ENCODE measurements at regions not wholly inside any gene's neighbourhood (a gene's known extent, or its start where the extent isn't known, plus 50 kb on each side); places are given as distances from the start of the nearest gene placed in this dataset.
"Not testable (repeated sequence)": the region's sequence is repeated elsewhere in the genome, so short reads cannot be mapped to it uniquely, and the experiment has no call there.

DNA sequence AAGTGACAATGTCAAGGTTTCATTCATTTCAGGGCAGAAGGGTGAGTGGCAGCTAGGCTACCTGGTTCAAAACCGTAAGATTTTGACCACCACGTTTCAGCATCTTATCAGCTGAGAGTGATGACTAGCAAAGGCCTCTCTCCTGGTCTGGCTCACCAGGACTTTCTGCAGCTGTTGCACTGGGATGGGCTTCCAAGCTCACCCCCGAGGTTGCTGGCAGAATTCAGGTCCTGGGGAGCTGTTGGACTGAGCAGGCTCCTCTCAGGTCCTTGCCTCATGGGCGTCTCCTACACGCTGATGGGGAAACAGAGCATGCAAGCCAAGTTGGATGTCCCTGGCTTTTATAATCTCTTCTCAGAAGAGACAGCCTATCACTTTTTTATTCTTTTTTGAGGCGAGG is 88.8 kb upstream of the RNU6-1 start:
- Histone ChIP-seq H3K27me3 (no peaks in the 10 kb centered on the region), H3K36me3 (no peaks in the 10 kb centered on the region), H3K9me3 (no peaks in the 10 kb centered on the region), H3K4me3 (no peak overlapping the region), H3K4me1 (peaks cover 0 to 22% (median 6%) of the 10 kb centered on the region in 3 donors), H3K27ac (peak overlapping the region in 1 of 4 donors; percentile 38)
- TF ChIP-seq, protein P1, sequence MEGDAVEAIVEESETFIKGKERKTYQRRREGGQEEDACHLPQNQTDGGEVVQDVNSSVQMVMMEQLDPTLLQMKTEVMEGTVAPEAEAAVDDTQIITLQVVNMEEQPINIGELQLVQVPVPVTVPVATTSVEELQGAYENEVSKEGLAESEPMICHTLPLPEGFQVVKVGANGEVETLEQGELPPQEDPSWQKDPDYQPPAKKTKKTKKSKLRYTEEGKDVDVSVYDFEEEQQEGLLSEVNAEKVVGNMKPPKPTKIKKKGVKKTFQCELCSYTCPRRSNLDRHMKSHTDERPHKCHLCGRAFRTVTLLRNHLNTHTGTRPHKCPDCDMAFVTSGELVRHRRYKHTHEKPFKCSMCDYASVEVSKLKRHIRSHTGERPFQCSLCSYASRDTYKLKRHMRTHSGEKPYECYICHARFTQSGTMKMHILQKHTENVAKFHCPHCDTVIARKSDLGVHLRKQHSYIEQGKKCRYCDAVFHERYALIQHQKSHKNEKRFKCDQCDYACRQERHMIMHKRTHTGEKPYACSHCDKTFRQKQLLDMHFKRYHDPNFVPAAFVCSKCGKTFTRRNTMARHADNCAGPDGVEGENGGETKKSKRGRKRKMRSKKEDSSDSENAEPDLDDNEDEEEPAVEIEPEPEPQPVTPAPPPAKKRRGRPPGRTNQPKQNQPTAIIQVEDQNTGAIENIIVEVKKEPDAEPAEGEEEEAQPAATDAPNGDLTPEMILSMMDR (IDR thresholded peaks at IDR 0.05), result no peak
- TF ChIP-seq POLR2A (IDR thresholded peaks at IDR 0.05), result no peak
- WGBS, 2 donors, result 72 to 78% methylated on average over 4 to 5 of the region's 6 CpGs
- intact Hi-C loops (cut with DNase I), result no loop called here
- DNase-seq, result no peak

DNA sequence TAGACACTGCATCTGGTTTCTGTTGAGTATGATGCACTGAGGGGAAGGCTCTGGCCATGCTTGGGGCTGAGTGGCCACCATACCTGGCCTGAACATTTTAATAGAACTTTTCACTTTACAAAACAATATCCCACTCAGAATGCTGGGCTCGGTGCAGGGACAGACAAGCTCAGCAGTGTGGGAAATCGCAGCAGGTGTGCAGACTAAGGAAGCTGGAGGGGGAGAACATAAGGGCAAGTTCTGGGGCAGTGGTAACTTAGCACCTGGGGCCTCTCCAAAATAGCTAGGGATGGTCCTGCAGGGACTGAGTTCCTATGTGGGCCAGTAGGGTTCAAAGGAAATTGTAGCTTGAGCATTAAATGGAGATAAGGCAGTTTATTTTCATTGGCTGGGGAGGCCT is 90.9 kb upstream of the RNU6-1 start:
- Histone ChIP-seq H3K4me3 (no peak overlapping the region), H3K4me1 (peaks cover 0 to 15% (median 6%) of the 10 kb centered on the region in 3 donors), H3K36me3 (no peaks in the 10 kb centered on the region), H3K27me3 (no peaks in the 10 kb centered on the region), H3K27ac (no peak overlapping the region), H3K9me3 (no peaks in the 10 kb centered on the region)
- no peak for DNase-seq
- intact Hi-C loops (cut with DNase I), result no loop called here
- no peak for TF ChIP-seq POLR2A (IDR thresholded peaks at IDR 0.05)
- TF ChIP-seq, protein P1 (IDR thresholded peaks at IDR 0.05), result no peak
- WGBS, 2 donors, result 75 to 91% methylated on average over 2 of the region's 2 CpGs

DNA sequence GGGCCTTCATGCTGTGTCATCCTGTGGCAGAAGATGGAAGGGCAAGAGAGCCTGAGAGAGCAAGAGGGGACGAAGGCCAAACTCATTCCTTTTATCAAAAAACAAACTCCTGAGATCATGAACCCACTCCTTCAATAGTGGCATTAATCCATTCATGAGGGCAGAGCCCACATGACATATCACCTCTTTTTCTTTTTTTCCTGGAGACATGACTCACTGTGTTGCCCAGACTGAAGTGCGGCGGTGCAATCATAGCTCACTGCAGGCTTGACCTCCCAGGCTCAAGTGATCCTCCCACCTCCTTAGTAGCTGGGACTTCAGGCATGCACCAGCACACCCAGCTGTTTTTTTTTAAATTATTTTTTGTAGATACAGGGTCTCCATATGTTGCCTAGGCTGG is 92.0 kb upstream of the RNU6-1 start:
- TF ChIP-seq POLR2A (IDR thresholded peaks at IDR 0.05), result no peak
- TF ChIP-seq, protein P1 (IDR thresholded peaks at IDR 0.05), result no peak
- Histone ChIP-seq H3K27ac (no peak overlapping the region), H3K4me1 (peaks cover 0 to 15% (median 6%) of the 10 kb centered on the region in 3 donors), H3K36me3 (no peaks in the 10 kb centered on the region), H3K4me3 (no peak overlapping the region), H3K9me3 (no peaks in the 10 kb centered on the region), H3K27me3 (no peaks in the 10 kb centered on the region)
- no peak for DNase-seq
- intact Hi-C loops (cut with DNase I), result no loop called here
- 69 to 76% methylated on average over 3 of the region's 3 CpGs for WGBS, 2 donors

DNA sequence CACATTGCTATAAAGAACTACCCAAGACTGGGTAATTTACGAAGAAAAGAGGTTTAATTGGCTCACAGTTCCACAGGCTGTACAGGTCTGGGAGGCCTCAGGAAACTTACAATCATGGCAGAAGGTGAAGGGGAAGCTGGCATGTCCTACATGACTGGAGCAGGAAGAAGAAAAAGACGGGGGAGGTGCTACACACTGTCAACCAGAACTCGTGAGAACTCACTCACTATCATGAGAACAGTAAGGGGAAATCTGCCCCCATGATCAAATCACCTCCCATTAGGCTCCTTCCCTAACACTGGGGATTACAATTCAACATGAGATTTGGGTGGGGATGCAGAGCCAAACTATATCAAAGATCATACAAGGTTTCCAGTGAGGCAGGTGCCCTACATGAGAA is 94.3 kb upstream of the RNU6-1 start:
- 75 to 85% methylated on average over 3 of the region's 3 CpGs for WGBS, 2 donors
- intact Hi-C loops (cut with DNase I); H3K27ac ChIP-seq; DNase-seq; H3K4me1 ChIP-seq; H3K9me3 ChIP-seq; H3K27me3 ChIP-seq; H3K4me3 ChIP-seq; H3K36me3 ChIP-seq: not testable (repeated sequence)

DNA sequence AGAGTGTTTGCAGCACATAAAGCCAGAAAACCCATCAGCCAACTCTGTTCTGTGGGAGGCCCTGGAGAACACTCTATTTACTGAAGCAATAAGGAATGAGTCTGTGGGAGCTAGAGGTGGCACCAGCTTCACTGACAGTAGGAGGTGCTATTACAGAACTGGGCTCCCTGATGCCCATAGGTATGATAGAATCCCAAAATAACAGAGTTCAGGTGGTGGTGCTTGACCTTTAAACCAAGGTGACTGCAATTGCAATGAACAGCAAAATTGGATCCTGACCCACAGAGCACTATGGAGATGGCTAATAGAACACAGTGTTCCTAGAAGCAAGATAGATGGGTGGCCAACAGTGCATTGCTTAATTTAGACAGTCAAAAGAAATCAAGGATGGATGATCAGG is 95.4 kb upstream of the RNU6-1 start:
- no peak for DNase-seq
- intact Hi-C loops (cut with DNase I), result no loop called here
- TF ChIP-seq, protein P1 (IDR thresholded peaks at IDR 0.05), result no peak
- no peak for TF ChIP-seq POLR2A (IDR thresholded peaks at IDR 0.05)
- H3K4me1 ChIP-seq, result peaks cover 0 to 6% (median 0%) of the 10 kb centered on the region in 3 donors
- no peak overlapping the region for H3K4me3 ChIP-seq
- no peaks in the 10 kb centered on the region for H3K27me3 ChIP-seq
- H3K27ac ChIP-seq, result no peak overlapping the region
- H3K9me3 ChIP-seq, result no peaks in the 10 kb centered on the region
- H3K36me3 ChIP-seq, result no peaks in the 10 kb centered on the region

DNA sequence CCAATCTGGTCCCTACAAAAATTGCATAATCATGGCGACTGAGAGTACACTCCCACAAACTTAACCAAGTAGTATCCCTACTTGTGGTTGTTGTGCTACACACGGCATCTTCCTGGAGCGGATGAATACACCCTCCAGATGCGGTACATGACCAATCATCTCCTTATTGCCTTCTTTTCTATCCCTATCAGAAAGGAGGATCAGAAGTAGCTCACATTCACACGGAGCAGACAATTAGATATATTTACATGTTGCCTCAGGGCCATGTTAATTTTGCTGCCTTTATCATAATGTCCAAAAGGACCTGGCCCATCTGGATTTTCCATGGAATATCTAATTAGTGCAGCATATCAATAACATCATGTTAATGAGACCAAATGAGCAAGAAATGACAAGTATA is 96.4 kb upstream of the RNU6-1 start:
- no peaks in the 10 kb centered on the region for H3K36me3 ChIP-seq
- 75 to 92% methylated on average over 5 of the region's 5 CpGs for WGBS, 2 donors
- DNase-seq, result no peak
- H3K27me3 ChIP-seq, result no peaks in the 10 kb centered on the region
- H3K4me3 ChIP-seq, result no peak overlapping the region
- peaks cover 0 to 6% (median 0%) of the 10 kb centered on the region in 3 donors for H3K4me1 ChIP-seq
- intact Hi-C loops (cut with DNase I), result no loop called here
- no peak overlapping the region for H3K27ac ChIP-seq
- no peaks in the 10 kb centered on the region for H3K9me3 ChIP-seq
- no peak for TF ChIP-seq POLR2A (IDR thresholded peaks at IDR 0.05)
- TF ChIP-seq, protein P1 (IDR thresholded peaks at IDR 0.05), result no peak

Measured in esophagus squamous epithelium (tissue), 5 donors.